RKO (cell line): ENCODE measurements at regions not wholly inside any gene's neighbourhood (a gene's known extent, or its start where the extent isn't known, plus 50 kb on each side); places are given as distances from the start of the nearest gene placed in this dataset.

Experiments used
- DNase-seq: peaks from one replicate; pipeline ENCODE4 v3.0.0-alpha.2; 2016; ENCODE audit warnings: low spot score

DNA sequence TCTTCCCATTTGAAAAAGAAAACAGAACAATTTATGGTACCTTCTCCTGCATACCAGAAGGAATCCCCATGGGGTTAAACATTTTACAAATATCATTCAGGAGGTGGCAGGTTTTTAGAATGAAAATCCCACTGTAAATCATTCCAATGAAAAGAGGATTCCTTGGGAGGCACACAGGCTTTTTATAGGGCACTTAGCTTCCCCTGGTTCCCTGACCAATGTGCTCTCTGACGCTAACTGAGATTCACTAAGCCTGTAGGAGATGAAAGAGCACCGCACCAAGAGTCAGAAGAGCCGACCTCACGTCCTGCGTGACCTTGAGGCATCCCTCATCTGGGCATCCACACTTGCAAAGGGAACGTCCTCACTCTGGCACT lies 82.5 kb downstream of the CMPK2 start:
- DNase-seq, result no peak

DNA sequence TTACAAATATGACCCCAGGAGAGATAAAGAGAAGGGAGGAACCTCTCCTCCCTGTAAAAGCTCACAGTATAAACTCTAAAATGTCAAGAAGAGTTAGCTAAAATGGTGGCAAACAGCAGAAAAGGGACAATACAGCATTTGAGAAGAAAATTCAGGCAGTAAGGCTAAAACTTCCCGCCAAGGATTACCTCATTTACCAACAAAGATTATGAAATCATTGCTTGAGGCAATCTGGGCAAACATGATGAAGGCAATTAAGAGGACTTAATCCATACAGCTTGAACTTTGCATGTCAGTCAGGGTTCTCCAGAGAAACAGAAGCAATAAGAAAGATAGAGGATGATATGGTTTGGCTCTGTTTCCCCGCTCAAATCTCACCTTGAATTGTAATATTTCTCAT lies 81.4 kb downstream of the CMPK2 start:
- DNase-seq, result no peak

DNA sequence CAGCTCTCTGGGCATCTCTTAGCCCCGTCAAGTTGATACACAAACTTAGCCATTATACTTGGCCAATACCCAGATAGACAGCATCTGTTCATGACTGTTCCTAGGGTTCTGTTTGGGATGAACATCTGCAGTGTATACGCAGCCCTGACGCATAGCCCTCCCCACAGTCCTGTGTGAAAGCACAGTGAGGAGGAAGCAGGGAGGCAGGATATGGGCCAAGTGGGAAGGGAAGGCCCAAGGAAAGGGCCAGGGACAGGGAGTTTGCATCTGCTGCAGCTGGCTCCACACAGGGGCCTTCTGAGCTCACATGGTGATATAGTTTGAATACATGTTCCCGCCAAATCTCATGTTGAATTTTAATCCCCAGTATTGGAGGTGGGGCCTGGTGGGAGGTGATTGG lies 80.2 kb downstream of the CMPK2 start:
- DNase-seq, result no peak

DNA sequence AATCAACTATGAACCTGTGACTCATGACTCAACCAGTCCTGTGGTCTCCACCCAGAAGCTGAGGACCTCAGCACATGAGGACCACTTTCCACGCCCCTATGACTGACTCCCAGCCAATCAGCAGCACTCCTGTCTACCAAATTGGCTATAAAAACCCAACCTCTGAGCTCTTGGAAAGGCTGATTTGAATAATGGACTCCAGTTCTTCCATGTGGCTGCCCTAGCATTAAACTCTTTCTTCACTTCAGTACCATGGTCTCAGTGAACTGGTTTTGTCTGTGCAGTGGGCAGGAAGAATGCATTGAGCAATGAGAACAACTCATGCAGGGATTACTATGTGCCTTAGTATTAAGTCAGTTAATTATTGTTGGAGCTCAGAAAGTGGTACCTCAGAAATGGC lies 78.3 kb downstream of the CMPK2 start:
- DNase-seq, result no peak

DNA sequence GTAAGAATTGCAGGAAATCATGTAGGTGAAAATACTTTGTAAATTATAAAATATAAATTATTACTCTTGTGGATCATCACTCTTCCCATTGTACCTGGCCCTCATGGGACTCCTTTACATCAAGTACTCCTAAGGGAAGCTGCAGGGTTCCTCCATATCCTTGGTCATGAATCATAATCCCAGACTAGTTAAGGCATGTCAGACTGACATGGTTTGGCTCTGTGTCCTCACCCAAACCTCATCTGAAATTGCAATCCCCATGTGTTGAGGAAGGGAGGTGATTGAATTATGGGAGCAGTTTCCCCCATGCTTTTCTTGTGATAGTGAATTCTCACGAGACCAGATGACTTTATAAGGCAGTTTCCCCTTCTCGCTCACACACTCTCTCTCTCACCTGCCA lies 77.1 kb downstream of the CMPK2 start:
- DNase-seq, result no peak

DNA sequence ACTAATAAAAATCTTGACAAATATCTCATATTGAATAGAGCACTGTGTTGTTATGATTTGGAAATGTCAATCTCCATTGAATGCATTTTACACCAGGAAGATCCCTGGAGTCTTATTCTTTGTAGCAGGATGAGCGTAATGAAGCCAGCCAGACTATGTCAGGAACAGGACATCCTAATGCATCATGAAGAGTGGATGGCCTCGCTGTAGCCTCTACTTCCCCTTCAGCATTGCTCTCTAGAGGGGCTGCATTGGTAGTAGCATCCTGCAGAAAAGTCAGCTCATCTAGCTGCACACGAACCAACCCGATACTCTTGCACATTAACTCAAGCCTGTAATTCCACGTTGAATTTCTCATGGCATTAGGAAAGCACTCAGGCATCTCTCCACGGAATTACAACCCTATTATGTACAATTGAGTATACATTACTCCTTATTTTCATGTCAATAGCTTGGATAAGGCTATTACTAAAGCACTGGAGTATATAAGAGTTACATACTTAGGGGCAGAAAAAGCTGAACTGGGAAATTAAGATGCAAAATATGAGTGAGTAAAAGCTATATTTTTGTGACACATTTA lies 76.1 kb downstream of the CMPK2 start:
- no peak for DNase-seq

DNA sequence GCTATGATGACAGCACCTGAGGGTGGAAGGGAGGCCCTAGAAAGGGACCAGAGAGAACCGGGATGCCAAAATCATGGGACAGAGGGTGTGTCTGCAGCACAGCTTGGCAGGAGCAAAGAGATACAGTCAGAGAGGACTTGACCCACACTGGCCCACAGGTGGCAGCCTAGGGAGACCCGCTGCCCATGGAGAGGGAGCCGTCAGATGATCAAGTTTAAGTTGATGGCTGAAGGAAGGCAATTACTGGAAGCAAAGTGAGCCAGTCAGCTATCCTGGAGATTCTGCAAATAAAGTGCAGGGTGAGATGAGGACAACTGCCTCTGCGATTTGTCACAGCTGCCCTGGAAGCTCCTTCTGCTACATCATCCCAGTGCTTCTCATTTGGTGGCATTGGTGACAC lies 74.0 kb downstream of the CMPK2 start:
- peak; percentile 16 for DNase-seq

DNA sequence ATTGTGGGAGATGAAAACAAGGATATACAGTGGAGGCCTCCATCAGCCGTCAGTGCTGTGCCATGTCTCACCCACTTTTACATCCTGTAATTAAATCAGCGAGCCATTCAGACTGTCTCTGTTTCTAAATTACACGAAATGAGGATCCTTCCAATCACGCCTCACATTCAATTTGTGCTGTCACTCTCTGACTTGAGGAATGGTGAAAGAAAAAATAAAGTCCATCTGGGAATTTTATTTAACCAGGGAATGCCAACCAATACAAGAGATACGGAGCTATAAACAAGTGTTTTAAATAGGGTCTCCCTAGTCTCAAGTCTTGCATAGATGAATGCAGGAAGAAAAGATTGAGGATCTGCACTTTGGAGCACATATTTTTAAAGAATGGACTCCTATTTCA lies 72.8 kb downstream of the CMPK2 start:
- DNase-seq, result no peak

DNA sequence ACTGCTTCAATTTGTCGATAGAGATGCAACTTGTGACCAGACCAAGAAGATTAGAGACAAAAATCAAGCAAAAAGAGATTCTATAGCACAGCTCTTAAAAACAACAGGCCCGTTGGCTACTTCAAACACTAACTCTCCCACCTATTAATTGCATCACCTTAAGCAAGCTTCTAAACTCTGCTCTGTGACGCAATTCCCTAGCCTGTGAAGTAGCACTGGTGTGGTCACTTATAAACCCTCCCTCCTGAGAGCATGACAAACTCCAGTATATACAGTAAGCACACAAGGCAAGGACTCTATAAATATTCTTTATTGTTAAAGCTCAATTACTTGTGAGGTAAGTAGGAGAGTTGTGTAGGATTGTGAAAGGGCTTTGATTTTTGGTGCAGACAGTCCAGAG lies 72.3 kb downstream of the CMPK2 start:
- no peak for DNase-seq

DNA sequence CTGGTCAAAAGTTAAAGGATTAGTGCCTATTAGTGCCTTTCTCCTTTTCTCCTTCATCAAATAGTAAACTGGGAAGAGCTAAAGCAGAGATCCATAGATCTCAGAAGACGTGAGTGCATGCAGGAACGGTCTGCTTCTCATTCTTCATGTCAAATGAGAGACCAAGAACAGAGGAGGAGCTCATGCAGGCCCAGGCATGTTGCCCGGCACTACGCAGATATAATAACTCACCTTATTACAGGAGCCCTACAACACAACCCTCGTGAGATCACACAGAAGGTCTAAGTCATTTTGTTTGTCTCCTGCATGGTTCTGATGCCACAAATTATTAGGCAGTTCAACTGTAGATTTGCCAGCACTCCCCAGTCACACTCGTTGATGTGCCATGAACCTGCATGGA lies 71.8 kb downstream of the CMPK2 start:
- DNase-seq, result no peak

DNA sequence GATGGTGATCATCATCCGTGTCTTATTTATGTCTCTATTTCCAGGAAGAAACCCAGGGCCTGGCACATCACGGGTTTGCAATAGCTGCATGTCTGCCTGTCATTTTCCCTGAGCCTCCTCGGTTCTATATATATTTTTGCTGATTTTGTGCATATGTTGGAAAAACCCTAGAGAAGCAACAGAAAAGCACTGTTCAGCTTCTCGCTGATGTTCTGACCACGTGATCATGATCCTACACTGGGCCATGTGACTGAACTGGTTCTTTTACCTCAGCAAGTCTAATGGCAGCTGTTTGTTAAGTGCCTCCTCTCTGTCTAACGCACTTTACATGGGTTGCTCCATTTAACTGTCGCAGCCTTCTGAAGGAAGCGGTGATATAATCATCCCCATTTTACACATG lies 71.3 kb downstream of the CMPK2 start:
- no peak for DNase-seq
